ENCODE measurements at regions not wholly inside any gene's neighbourhood (a gene's known extent, or its start where the extent isn't known, plus 50 kb on each side); places are given as distances from the start of the nearest gene placed in this dataset.
"Not testable (repeated sequence)": the region's sequence is repeated elsewhere in the genome, so short reads cannot be mapped to it uniquely, and the experiment has no call there.

DNA sequence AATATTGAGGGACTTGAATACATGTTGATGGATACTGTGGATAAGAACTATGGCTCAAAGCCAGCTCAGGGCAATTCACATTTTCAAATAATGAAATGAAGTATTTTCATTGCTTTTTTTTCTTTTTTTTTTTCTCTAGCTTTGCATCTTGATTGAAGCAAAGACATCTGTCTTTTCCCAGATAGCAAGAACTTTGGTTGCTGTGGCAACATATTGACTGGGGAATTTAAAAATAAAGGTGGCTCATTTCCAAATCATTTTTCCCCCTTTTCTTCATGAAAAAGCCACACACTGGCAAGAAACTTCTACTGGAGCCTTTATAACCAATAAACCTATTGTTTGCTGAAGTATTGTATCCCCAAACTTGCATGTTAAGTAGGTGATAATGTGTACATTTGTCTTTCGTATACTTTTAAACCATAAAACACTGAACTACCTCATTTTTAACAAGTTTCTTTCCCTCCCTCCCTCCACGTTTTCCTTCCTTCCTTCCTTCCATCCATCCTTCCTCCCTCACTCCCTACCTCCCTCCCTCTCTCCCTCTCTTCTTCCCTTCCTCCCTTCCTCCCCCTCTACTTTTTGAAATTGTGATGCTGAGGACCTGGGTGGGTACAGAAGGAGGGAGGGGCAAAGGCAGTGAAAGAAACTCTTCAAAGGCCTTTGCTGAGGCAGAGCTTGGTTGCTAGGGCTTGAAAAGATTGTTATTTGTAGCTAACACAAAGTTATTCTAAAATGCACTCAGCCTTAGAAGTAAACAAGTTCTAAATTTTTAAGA is 343.5 kb upstream of the SPRY2 start:
- TF ChIP-seq, protein P1, sequence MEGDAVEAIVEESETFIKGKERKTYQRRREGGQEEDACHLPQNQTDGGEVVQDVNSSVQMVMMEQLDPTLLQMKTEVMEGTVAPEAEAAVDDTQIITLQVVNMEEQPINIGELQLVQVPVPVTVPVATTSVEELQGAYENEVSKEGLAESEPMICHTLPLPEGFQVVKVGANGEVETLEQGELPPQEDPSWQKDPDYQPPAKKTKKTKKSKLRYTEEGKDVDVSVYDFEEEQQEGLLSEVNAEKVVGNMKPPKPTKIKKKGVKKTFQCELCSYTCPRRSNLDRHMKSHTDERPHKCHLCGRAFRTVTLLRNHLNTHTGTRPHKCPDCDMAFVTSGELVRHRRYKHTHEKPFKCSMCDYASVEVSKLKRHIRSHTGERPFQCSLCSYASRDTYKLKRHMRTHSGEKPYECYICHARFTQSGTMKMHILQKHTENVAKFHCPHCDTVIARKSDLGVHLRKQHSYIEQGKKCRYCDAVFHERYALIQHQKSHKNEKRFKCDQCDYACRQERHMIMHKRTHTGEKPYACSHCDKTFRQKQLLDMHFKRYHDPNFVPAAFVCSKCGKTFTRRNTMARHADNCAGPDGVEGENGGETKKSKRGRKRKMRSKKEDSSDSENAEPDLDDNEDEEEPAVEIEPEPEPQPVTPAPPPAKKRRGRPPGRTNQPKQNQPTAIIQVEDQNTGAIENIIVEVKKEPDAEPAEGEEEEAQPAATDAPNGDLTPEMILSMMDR (IDR thresholded peaks at IDR 0.05): no peak
- no peak for ATAC-seq (ENCODE audit: low FRiP score)
- no peak for DNase-seq (ENCODE audit: low spot score)

DNA sequence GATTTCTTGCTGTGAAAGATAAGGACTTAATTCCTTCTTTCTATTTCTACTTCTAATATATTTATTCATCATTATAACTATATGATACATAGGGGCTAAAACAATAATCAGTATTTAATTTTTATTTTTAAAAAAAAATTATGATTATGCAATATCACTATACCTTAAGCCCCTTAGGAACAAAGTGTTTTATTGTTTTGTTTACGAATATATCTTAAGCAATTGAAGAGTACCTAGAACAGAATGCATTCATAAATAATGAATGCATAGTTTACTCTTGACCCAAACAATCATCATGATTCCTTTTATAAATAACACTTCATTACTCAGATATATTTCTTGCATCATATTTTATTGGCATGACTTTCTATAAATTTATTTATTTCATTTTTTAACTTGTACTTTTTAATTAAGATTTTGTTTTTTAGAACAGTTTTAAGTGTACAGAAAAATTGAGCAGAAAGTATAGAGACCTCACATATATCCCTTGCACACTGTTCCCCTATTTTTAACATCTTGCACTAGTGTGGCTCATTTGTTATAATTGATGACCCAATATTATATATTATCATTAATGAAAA is 339.9 kb upstream of the SPRY2 start:
- DNase-seq (ENCODE audit: low spot score) (no peak), ATAC-seq (ENCODE audit: low FRiP score) (no peak)
- TF ChIP-seq, protein P1 (IDR thresholded peaks at IDR 0.05): no peak

DNA sequence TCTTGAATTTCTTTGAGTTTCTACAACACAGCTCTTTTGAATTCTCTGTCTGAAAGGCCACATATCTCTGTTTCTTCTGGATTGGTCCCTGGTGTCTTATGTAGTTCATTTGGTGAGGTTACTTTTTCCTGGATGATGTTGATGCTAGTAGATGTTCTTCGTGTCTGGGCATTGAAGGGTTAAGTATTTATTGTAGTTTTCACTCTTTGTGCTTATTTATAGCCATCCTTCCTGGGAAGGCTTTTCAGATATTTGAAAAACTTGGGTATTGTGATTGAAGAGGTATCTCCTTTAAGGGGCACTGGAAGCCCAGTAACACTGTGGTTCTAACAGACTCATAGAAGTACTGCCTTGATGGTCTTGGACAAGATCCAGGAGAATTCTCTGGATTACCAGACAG is 338.5 kb upstream of the SPRY2 start:
- TF ChIP-seq, protein P1 (IDR thresholded peaks at IDR 0.05): no peak
- no peak for DNase-seq (ENCODE audit: low spot score)
- ATAC-seq (ENCODE audit: low FRiP score): no peak

DNA sequence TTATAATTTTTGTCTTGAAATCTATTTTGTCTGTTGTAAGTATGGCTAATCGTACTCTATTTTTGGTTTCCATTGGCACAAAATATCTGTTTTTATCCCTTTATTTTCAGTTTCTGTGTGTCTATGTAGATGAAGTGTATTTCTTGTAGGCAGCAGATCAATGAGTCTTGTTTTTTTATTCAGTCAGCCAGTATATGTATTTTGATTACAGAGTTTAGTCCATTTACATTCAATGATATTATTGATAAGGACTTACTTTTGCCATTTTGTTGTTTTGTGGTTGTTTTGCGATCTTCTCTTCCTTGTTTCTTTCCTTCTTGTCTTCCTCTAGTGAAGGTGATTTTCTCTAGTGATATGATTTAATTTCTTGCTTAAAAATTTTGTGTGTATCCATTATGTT is 336.3 kb upstream of the SPRY2 start:
- no peak for ATAC-seq (ENCODE audit: low FRiP score)
- TF ChIP-seq, protein P1 (IDR thresholded peaks at IDR 0.05): no peak
- no peak for DNase-seq (ENCODE audit: low spot score)

DNA sequence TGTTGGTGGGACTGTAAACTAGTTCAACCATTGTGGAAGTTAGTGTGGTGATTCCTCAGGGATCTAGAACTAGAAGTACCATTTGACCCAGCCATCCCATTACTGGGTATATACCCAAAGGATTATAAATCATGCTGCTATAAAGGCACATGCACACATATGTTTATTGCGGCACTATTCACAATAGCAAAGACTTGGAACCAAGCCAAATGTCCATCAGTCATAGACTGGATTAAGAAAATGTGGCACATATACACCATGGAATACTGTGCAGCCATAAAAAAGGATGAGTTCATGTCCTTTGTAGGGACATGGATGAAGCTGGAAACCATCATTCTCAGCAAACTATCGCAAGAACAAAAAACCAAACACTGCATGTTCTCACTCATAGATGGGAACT is 334.5 kb upstream of the SPRY2 start:
- not testable (repeated sequence) for ATAC-seq (ENCODE audit: low FRiP score); DNase-seq (ENCODE audit: low spot score)

DNA sequence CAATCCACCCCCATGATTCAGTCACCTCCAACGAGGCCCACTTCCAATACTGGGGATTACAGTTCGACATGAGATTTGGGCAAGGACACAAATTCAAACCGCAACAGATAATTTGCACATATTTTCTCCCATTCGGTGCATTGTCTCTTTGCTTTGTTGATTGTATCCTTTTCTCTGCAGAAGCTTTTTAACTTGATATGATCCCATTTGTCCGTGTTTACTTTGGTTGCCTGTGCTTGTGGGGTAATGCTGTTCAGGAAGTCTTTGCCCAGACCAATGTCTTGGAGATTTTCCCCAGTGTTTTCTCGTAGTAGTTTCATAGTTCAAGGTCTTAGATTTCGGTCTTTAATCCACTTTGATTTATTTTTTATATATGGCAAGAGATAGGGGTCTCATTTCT is 330.8 kb upstream of the SPRY2 start:
- ATAC-seq (ENCODE audit: low FRiP score): no peak
- TF ChIP-seq, protein P1 (IDR thresholded peaks at IDR 0.05): no peak
- no peak for DNase-seq (ENCODE audit: low spot score)

DNA sequence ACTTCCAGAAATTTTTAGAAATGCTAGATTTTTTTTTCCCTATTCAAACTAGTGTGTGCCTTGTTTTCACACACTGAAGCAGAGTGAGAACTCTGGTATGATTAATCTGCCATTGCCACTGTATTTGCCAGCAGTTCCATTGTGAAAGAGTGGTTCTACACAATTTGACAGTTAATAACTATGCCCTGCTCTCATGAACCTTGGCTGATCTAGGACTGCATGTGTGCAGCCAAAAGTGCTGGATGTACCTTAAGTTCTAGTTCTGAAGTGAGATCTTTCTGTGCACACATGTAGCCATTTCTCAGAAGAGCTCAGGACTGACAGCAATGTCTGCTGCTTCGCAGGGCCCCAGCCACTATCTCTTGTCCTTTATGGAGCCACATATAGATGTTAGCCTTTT is 328.2 kb upstream of the SPRY2 start:
- DNase-seq (ENCODE audit: low spot score) (no peak), ATAC-seq (ENCODE audit: low FRiP score) (no peak)
- TF ChIP-seq, protein P1 (IDR thresholded peaks at IDR 0.05): no peak

Data from omental fat pad (tissue), 3 donors.